Left ventricle myocardium inferior (tissue), 1 donor: ENCODE measurements at regions not wholly inside any gene's neighbourhood (a gene's known extent, or its start where the extent isn't known, plus 50 kb on each side); places are given as distances from the start of the nearest gene placed in this dataset.

Experiments
- DNase-seq: peaks from one replicate; pipeline ENCODE4 v3.0.0-alpha.2; 2020
- H3K27ac ChIP-seq: fragments of 200-600 bp; replicated peaks from 2 replicates; pipeline ENCODE4 v1.8.0; 2021
- H3K27me3 ChIP-seq: fragments of 200-600 bp; 2 replicates; pipeline ENCODE4 v1.8.0; 2021; ENCODE audit warnings: low read depth
- H3K36me3 ChIP-seq: fragments of 200-600 bp; 2 replicates; pipeline ENCODE4 v1.8.0; 2021
- H3K4me1 ChIP-seq: fragments of 200-600 bp; 2 replicates; pipeline ENCODE4 v1.8.0; 2021
- H3K4me3 ChIP-seq: fragments of 200-600 bp; 2 replicates; pipeline ENCODE4 v1.8.0; 2021; ENCODE audit warnings: mild to moderate bottlenecking, moderate library complexity
- H3K9me3 ChIP-seq: fragments of 200-600 bp; replicated peaks from 2 replicates; pipeline ENCODE4 v1.8.0; 2021
- intact Hi-C: fragments of 100-400 bp; cut with micrococcal nuclease; formaldehyde crosslinking; loops from one replicate; pipeline ENCODE4 v1.11.0; 2022
- TF ChIP-seq, protein P1 (sequence below): fragments of 200-600 bp; IDR thresholded peaks from 2 replicates; pipeline ENCODE4 v1.8.0; 2021; ENCODE audit warnings: antibody characterized with exemption, mild to moderate bottlenecking, borderline replicate concordance
- donor health status: DM: no; HTN: yes; CAD: no; lungs with severe emphysema.

DNA sequence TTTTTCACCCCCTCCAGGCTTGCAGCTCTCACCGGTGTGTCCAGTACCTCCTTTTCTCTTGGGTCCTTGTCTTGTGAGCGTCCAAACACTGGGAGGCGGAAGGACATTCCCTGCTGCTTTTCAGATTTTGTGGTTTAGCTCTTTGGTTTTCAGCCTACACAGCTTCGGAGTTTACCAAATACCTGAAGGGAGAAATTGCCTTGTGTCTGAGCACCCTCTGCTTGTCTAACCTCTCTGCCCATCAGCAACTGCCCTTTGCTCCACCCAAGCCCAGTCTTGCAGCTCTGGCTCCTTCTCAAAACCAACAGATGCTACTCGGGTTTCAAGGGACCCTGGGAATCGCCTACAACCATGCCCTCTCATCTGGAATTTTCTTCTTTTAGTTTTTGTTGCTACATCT, 519.1 kb upstream of the IGFBP3 start:
- Histone ChIP-seq H3K27me3 (no peaks in the 10 kb centered on the region), H3K4me3 (no peak overlapping the region), H3K27ac (no peak overlapping the region), H3K4me1 (no peaks in the 10 kb centered on the region), H3K9me3 (peaks cover 25% of the 10 kb centered on the region), H3K36me3 (no peaks in the 10 kb centered on the region)
- TF ChIP-seq, protein P1, sequence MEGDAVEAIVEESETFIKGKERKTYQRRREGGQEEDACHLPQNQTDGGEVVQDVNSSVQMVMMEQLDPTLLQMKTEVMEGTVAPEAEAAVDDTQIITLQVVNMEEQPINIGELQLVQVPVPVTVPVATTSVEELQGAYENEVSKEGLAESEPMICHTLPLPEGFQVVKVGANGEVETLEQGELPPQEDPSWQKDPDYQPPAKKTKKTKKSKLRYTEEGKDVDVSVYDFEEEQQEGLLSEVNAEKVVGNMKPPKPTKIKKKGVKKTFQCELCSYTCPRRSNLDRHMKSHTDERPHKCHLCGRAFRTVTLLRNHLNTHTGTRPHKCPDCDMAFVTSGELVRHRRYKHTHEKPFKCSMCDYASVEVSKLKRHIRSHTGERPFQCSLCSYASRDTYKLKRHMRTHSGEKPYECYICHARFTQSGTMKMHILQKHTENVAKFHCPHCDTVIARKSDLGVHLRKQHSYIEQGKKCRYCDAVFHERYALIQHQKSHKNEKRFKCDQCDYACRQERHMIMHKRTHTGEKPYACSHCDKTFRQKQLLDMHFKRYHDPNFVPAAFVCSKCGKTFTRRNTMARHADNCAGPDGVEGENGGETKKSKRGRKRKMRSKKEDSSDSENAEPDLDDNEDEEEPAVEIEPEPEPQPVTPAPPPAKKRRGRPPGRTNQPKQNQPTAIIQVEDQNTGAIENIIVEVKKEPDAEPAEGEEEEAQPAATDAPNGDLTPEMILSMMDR = no peak
- intact Hi-C loops = no loop called here
- DNase-seq = no peak

GRCh38 chr7:46432708-46433107, 511.6 kb upstream of the IGFBP3 start:
- Histone ChIP-seq H3K27ac (no peak overlapping the region), H3K27me3 (no peaks in the 10 kb centered on the region), H3K4me3 (no peak overlapping the region), H3K4me1 (no peaks in the 10 kb centered on the region), H3K9me3 (peaks cover 31% of the 10 kb centered on the region), H3K36me3 (no peaks in the 10 kb centered on the region)
- intact Hi-C loops = no loop called here
- no peak for DNase-seq
- TF ChIP-seq, protein P1 = no peak

DNA sequence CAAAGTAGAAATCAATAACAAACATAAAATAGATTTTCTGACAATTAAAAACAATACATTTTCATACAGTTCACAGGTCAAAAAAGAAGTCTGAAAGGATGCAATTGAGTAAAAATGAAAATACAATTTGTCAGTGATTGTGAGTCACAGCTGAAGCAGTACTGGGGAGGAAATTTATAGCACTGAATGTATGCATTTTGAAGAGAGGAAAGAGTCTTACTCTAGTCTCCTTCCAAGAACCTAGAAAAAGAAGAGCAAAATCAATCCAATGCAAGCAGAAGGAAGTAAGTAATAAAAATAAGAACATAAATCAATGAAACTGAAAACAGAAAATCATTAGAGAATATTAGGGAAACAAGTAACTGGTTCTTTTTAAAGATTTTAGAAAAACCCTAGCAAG, 507.2 kb upstream of the IGFBP3 start:
- no peaks in the 10 kb centered on the region for H3K4me1 ChIP-seq
- no peak for DNase-seq
- no peak overlapping the region for H3K4me3 ChIP-seq
- intact Hi-C loops = no loop called here
- H3K9me3 ChIP-seq = no peaks in the 10 kb centered on the region
- H3K27ac ChIP-seq = no peak overlapping the region
- H3K27me3 ChIP-seq = no peaks in the 10 kb centered on the region
- TF ChIP-seq, protein P1 = no peak
- H3K36me3 ChIP-seq = no peaks in the 10 kb centered on the region

DNA sequence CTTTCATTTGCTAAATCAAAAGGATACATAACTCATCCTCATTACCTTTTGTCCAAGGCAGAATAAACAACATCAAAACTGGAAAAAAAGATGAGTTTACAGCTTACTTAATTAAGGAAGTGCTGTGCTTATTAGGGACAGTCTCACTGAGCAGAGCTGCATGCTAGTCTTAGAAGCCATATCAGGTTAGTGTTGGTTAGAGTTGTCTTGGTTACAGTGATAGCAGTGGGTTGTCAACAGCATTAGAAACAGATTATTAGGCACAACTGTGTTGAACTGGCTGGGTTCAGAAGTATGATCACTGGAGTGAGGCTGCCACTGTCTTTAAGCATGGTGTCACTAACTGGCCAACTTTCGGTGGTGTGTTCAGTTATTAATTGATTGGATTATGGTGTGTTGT, 503.9 kb upstream of the IGFBP3 start:
- Histone ChIP-seq H3K9me3 (no peaks in the 10 kb centered on the region), H3K27me3 (no peaks in the 10 kb centered on the region), H3K4me1 (no peaks in the 10 kb centered on the region), H3K36me3 (no peaks in the 10 kb centered on the region), H3K4me3 (no peak overlapping the region), H3K27ac (no peak overlapping the region)
- intact Hi-C loops = no loop called here
- TF ChIP-seq, protein P1 = no peak
- no peak for DNase-seq

GRCh38 chr7:46421441-46422230, 500.6 kb upstream of the IGFBP3 start:
- H3K4me1 ChIP-seq = no peaks in the 10 kb centered on the region
- H3K36me3 ChIP-seq = no peaks in the 10 kb centered on the region
- DNase-seq = no peak
- TF ChIP-seq, protein P1 = no peak
- no peak overlapping the region for H3K4me3 ChIP-seq
- intact Hi-C loops = no loop called here
- H3K27me3 ChIP-seq = no peaks in the 10 kb centered on the region
- H3K27ac ChIP-seq = no peak overlapping the region
- H3K9me3 ChIP-seq = no peaks in the 10 kb centered on the region
